GM04504 (cell line): ENCODE measurements at regions not wholly inside any gene's neighbourhood (a gene's known extent, or its start where the extent isn't known, plus 50 kb on each side); places are given as distances from the start of the nearest gene placed in this dataset.
A peak's percentile ranks its signal among the peaks of the same experiment; 100 is the strongest.

ENCODE experiments used
- DNase-seq: peaks from one replicate; pipeline ENCODE4 v3.0.0-alpha.2; 2012; ENCODE audit warnings: low read depth

GRCh38 chr5:74056107-74056788, 430.3 kb downstream of the ARHGEF28 start:
- DNase-seq, result no peak

- DNase-seq, result no peak
Measured at GRCh38 chr5:74055486-74056106, 429.6 kb downstream of the ARHGEF28 start.

DNA sequence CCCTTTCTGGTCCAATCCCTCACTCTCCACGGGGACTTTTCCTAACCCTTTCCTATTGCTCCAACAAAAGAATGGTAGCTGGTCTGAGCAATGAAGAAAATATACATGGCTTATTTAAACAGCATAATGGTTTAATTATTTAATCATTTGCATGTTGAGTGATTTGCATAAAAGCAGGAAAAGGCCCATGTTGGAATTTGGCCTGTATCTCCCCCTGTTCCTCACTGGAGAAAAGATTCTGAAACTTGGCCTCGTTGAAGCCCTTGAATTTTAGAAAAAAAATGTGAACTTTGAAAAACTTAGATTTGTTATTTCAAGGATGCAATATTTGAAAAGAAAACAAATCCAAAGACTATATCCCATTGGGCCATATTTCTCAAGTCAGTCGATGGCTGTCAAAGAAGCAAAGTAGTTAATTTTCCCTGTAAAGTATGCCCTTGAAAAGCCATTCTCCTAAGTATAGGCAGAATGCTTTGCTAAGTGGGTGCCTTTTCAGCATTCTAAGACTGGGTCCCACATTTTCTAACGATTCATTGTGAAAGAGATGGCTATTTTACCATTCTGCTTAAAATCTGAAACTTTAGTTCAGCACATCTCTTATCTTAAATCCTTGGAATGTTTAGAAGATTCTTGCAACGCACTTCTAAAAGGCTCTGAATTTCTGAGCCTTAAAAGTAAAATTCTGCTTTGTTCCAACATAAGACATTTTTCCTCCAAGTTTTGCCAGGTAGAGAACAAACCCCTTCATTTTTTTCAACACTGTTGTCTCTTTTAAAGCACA, 428.8 kb downstream of the ARHGEF28 start:
- DNase-seq, result no peak

DNA sequence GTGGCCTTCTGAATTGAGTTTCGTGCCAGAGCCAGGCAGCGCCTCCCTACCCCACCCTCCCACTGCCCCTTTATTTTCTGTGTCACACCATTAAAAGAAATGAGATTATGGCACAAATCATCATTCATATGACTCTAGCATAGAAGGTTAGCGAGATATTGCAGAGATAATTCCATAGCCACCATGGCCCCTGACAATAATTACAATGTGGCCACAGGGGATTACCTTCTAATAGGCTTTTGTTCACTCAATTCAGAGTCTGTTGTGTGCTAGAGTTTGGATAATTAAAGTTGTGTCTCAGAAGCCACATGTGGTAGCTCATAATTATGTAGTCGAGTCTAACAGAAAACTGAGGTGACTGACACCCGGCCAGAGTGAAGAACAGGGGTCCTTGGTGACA, 428.1 kb downstream of the ARHGEF28 start:
- DNase-seq, result no peak

DNA sequence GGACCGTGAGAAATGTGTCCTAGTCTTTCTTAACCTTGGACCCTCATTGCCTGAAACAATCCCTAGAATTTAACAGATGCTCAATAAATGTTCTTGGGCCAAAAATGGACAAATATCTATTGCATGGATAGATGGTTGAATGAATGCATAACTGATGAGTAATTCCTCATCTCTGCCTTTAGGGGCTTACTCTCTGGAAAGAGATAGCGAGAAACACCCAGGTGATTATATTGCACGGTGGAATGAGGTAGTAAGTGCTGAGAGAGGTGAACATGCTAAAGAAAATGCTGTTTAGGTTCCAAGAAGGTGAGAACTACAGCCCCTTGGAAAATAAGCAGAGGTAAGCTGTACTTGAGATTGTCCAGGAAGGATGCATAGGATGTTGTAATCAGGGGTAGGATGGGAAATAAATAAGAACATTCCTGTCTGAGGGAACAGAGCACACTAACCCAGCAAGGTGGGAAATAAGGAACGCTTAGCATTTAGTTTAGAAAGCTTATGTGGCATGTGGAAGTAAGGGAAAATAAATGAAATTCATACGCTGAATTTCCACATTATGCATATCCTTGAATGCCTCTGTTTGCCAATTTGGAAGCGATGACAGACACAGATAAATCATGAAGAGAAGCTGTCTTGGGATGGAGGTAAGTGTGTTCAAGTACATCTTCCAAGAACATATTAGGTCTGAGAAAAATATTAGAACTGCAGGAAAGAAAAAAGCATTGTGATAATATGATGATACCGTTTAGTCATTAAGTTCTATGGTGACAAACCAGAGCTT, 426.6 kb downstream of the ARHGEF28 start:
- no peak for DNase-seq

DNA sequence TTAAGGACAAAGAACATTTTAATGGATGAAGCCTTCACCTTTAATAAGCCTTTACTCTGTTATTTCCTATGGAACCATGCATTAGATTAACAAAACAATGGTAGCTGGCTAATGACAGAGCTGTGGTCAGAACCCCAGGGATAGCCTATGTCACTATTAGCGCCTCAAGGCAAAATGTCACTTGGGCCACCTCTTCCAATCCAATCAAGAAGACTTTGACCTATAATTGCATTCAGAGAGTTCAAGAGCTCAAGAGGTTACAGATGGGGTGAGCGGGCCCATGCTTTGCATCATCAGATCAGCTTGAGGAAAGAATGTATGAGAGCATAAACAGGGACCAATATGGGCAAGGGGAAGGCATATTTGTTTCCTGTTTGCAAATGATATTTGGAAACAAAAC, 425.1 kb downstream of the ARHGEF28 start:
- no peak for DNase-seq

- DNase-seq, result no peak
Measured at GRCh38 chr5:74044936-74045335, 418.9 kb downstream of the ARHGEF28 start.

- DNase-seq, result peak; percentile 61
Measured at GRCh38 chr5:74042959-74043358, 417.0 kb downstream of the ARHGEF28 start.

DNA sequence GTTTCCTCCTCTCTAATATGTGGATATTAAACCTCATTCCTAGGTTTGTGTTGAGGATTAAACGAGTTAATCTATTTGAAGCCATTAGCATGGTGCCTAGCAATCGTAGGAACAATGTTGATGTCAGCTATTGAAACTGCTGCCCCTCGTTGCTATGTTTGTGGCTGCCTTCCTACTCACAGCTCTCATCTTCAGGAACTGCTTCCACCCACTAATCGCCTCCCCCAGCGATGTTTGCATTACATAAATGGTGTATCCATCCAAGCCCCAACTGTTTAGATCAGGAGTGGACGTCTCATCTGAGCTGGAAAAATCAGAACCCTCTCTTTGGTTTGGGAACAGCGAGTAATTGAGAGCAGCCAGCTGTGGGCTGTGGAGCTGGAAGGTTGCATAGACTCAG, 416.6 kb downstream of the ARHGEF28 start:
- no peak for DNase-seq

DNA sequence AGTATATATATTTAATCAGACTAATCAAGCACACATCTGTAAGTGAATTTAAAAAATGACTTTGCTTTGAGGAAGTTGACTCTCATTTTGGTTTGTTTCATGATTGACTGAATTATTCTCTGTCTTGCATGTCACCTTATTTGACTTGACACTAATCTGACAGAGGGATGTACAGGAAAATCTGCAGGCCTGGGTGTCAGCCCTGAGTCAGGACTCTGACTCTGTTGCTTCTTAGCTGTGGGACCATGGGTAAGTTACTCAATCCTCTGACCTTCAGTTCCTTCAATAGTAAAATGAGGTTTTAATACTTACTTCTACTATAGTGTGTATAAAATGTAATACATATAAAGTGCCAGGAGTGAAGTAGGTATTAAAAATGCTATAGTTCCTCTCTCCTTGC, 415.9 kb downstream of the ARHGEF28 start:
- DNase-seq, result no peak

DNA sequence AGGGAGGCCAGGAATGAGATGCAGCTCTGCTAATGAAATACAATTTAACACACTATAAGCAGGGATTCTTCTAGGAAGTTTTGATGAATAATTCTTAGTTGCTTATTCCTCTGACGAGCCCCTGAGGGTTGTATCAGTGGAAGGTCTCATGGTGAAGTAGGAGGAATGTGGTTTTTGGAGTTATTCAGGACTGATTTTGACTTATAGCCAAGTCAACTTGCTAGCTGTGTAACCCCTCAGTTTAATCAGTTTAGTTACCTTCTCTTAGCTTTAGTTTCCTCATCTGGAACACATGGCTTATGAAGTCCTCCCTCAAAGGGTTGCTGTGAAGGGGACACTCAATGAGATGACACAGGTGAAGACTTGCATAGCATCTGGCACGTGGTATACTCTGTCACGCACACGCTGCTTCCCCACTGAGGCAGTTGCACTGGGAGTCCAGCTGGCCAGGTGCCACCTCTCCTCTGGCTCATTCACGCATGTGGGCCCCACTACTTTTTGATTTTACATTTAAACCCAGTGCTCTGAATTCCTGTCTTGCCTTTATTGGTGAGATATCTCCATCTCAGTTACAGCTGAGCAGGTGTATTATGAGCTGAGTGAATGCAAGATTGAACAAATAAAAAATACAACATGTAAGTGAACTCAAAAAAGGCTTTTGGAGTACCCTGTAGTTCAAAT, 415.0 kb downstream of the ARHGEF28 start:
- no peak for DNase-seq

DNA sequence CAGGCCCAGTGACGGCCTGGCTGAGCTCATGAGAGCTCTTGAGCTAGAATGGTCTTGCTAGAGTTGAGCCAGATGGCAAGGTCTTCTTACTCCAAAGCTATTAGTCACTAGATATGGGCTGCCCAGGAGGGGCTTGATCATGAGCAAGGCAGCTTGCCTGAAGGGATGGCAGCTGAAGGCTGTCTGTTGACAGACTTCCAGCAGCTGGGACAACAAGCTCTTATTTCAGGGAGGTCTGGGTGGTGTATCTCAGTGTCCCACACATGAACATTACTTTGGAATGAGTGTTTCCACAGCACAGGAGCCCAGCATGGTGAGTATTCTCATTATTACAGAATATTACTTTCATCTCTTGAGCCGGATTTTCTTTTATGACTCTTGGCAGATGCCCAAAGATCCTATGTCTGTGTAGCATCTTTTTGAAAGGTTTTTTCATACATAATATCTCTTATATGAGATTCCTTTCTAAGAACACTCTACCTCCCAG, 414.1 kb downstream of the ARHGEF28 start:
- DNase-seq, result peak; percentile 45

GRCh38 chr5:74037321-74037720, 411.3 kb downstream of the ARHGEF28 start:
- no peak for DNase-seq

- peak; percentile 40 for DNase-seq
Measured at GRCh38 chr5:74035521-74035937, 409.5 kb downstream of the ARHGEF28 start.

GRCh38 chr5:74034733-74035132, 408.7 kb downstream of the ARHGEF28 start:
- DNase-seq, result no peak

DNA sequence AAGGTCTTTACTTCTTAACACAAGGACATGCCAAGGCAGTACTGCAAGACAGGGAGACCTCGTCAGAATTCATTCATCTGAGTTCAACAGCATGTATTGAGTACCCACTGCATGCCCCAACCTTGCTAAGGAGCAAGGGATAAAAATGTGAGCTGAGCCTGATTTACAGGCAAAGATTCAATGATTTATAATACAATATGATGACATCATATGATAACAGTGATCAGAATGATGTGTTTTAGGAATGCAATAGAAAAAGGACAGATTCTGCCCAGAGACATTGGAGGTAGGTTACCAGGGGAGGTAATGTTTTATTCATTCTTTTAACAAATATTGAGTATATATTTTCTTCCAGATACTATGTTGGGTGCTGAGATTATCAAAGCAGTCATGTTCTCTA, 406.6 kb downstream of the ARHGEF28 start:
- no peak for DNase-seq

- no peak for DNase-seq
Measured at GRCh38 chr5:74031536-74031935, 405.5 kb downstream of the ARHGEF28 start.

- no peak for DNase-seq
Measured at GRCh38 chr5:74030821-74031220, 404.8 kb downstream of the ARHGEF28 start.

DNA sequence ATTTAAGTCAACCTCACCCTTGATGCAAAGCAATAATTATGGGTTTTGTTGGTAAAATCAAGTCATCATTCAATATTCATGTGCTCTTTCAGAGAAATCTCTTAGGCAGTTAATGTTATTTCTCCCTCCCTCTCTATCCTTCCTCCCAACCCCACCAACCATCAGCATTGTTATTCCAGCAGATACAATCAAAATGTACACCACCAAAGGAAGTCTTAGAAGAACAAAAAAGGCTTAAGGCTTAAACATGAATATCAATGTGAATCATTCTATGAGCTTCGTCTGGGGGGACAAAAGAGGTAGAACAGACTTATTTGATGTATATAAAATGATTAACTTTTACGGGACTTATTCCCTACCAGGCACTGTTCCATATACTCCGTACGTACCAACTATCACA, 404.4 kb downstream of the ARHGEF28 start:
- no peak for DNase-seq

DNA sequence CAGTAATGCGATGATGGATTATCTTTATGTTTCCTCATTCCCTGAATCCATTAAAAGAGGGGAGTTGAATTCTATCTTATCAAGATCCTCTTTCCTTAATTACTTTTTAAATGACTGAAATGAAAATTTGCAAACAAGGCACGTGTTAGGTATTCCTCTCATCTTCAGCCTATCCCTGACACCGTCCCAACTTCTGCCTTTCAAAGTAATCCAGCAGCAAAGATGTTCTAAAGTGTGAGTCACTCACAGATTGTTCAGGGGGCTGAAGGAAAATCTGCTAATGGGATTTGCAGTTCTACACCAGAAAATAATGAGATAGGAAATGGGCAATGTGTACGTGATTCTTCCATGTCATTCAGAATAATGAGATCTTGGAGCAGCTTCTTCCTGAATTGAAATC, 403.0 kb downstream of the ARHGEF28 start:
- DNase-seq, result no peak

- no peak for DNase-seq
Measured at GRCh38 chr5:74028406-74028805, 402.4 kb downstream of the ARHGEF28 start.
